ENCODE measurements at regions not wholly inside any gene's neighbourhood (a gene's known extent, or its start where the extent isn't known, plus 50 kb on each side); places are given as distances from the start of the nearest gene placed in this dataset.

GRCh38 chr11:96714689-96715088 lies 324.9 kb downstream of the JRKL start:
- TF ChIP-seq MEF2A (IDR thresholded peaks at IDR 0.05; ENCODE audit: insufficient read depth, low read depth, low read length): no peak
- no peak for TF ChIP-seq CTCF (IDR thresholded peaks at IDR 0.05 in 2 of 3, conservative IDR thresholded peaks at IDR 0.05 in 1 of 3; ENCODE audit: control insufficient read depth in 2 of 3, extremely low read depth in 1 of 3, insufficient read depth in 1 of 3, low read depth in 3 of 3, low read length in 3 of 3)
- no peak for TF ChIP-seq EZH2 (IDR thresholded peaks at IDR 0.05; ENCODE audit: borderline replicate concordance, control insufficient read depth, low read depth, low read length)
- no peak for TF ChIP-seq TCF12 (IDR thresholded peaks at IDR 0.05; ENCODE audit: low read depth, low read length)
- no peak for TF ChIP-seq JUND (IDR thresholded peaks at IDR 0.05; ENCODE audit: low read depth, low read length)
- TF ChIP-seq RAD21 (IDR thresholded peaks at IDR 0.05; ENCODE audit: insufficient read depth, low read depth, low read length): no peak
- no peak for TF ChIP-seq MAX (IDR thresholded peaks at IDR 0.05; ENCODE audit: low read depth, low read length)
- TF ChIP-seq RFX5 (IDR thresholded peaks at IDR 0.05; ENCODE audit: low read depth, low read length): no peak
- TF ChIP-seq SMC3 (IDR thresholded peaks at IDR 0.05; ENCODE audit: borderline replicate concordance, low read length): no peak

All from GM12878 (cell line).